ENCODE measurements at regions not wholly inside any gene's neighbourhood (a gene's known extent, or its start where the extent isn't known, plus 50 kb on each side); places are given as distances from the start of the nearest gene placed in this dataset.

- Histone ChIP-seq H3K4me3 (ENCODE audit: low read length) (no peak overlapping the region), H3K36me3 (ENCODE audit: insufficient read depth, low read length) (no peaks in the 10 kb centered on the region), H3K9me3 (ENCODE audit: control insufficient read depth in 1 of 2, insufficient read depth in 1 of 2, low read length in 2 of 2) (peaks cover 0 to 4% of the 10 kb centered on the region in 2 experiments), H3K27ac (ENCODE audit: low read depth in 1 of 2, low read length in 2 of 2) (no peak overlapping the region), H3K27me3 (ENCODE audit: control insufficient read depth in 1 of 2, insufficient read depth in 2 of 2, low read length in 2 of 2) (no peaks in the 10 kb centered on the region), H3K4me1 (ENCODE audit: insufficient read depth, low read length) (no peaks in the 10 kb centered on the region)
- Mint-ChIP-seq H3K4me1 (ENCODE audit: low read depth) (no peaks in the 10 kb centered on the region), H3K9me3 (peaks cover 26% of the 10 kb centered on the region), H3K4me3 (no peak overlapping the region), H3K36me3 (ENCODE audit: low read depth) (no peaks in the 10 kb centered on the region), H3K27me3 (no peaks in the 10 kb centered on the region), H3K27ac (no peak overlapping the region)
- no peak for DNase-seq
- POLR2A ChIA-PET: no interaction called here
- intact Hi-C loops (cut with DNase I, micrococcal nuclease): no loop called here
- TF ChIP-seq CTCF (IDR thresholded peaks at IDR 0.05): no peak
- no peak for ATAC-seq (ENCODE audit: poor library complexity)
- CTCF ChIA-PET: no interaction called here
Observed at GRCh38 chr6:65816991-65817390, 110.0 kb upstream of the EYS start.

- Mint-ChIP-seq H3K9me3 (peaks cover 14% of the 10 kb centered on the region), H3K27me3 (no peaks in the 10 kb centered on the region), H3K4me1 (ENCODE audit: low read depth) (no peaks in the 10 kb centered on the region), H3K36me3 (ENCODE audit: low read depth) (no peaks in the 10 kb centered on the region), H3K27ac (no peak overlapping the region), H3K4me3 (no peak overlapping the region)
- Histone ChIP-seq H3K4me1 (ENCODE audit: insufficient read depth, low read length) (no peaks in the 10 kb centered on the region), H3K36me3 (ENCODE audit: insufficient read depth, low read length) (no peaks in the 10 kb centered on the region), H3K27ac (ENCODE audit: low read depth in 1 of 2, low read length in 2 of 2) (no peak overlapping the region), H3K4me3 (ENCODE audit: low read length) (no peak overlapping the region), H3K27me3 (ENCODE audit: control insufficient read depth in 1 of 2, insufficient read depth in 2 of 2, low read length in 2 of 2) (no peaks in the 10 kb centered on the region), H3K9me3 (ENCODE audit: control insufficient read depth in 1 of 2, insufficient read depth in 1 of 2, low read length in 2 of 2) (no peaks in the 10 kb centered on the region)
- ChIA-PET POLR2A (no interaction called here), CTCF (no interaction called here)
- ATAC-seq (ENCODE audit: poor library complexity) (no peak), DNase-seq (no peak)
- intact Hi-C loops (cut with DNase I, micrococcal nuclease): no loop called here
- no peak for TF ChIP-seq CTCF (IDR thresholded peaks at IDR 0.05)
Observed at GRCh38 chr6:65814071-65814470, 107.0 kb upstream of the EYS start.

- Histone ChIP-seq H3K27me3 (ENCODE audit: control insufficient read depth in 1 of 2, insufficient read depth in 2 of 2, low read length in 2 of 2) (no peaks in the 10 kb centered on the region), H3K36me3 (ENCODE audit: insufficient read depth, low read length) (no peaks in the 10 kb centered on the region), H3K4me3 (ENCODE audit: low read length) (no peak overlapping the region), H3K9me3 (ENCODE audit: control insufficient read depth in 1 of 2, insufficient read depth in 1 of 2, low read length in 2 of 2) (no peaks in the 10 kb centered on the region), H3K27ac (ENCODE audit: low read depth in 1 of 2, low read length in 2 of 2) (no peak overlapping the region), H3K4me1 (ENCODE audit: insufficient read depth, low read length) (no peaks in the 10 kb centered on the region)
- Mint-ChIP-seq H3K36me3 (ENCODE audit: low read depth) (no peaks in the 10 kb centered on the region), H3K27ac (no peak overlapping the region), H3K4me1 (ENCODE audit: low read depth) (no peaks in the 10 kb centered on the region), H3K27me3 (no peaks in the 10 kb centered on the region), H3K9me3 (peaks cover 8% of the 10 kb centered on the region), H3K4me3 (no peak overlapping the region)
- TF ChIP-seq CTCF (IDR thresholded peaks at IDR 0.05): no peak
- DNase-seq (no peak), ATAC-seq (ENCODE audit: poor library complexity) (no peak)
- ChIA-PET POLR2A (no interaction called here), CTCF (no interaction called here)
- intact Hi-C loops (cut with DNase I, micrococcal nuclease): no loop called here
Observed at GRCh38 chr6:65803186-65803585, 96.2 kb upstream of the EYS start.
